Mesothelial cell of epicardium (in vitro differentiated cells): ENCODE measurements at regions not wholly inside any gene's neighbourhood (a gene's known extent, or its start where the extent isn't known, plus 50 kb on each side); places are given as distances from the start of the nearest gene placed in this dataset.
"Not testable (repeated sequence)": the region's sequence is repeated elsewhere in the genome, so short reads cannot be mapped to it uniquely, and the experiment has no call there.

Experiments used
- DNase-seq, 2 experiments: peaks; one replicate each; pipeline ENCODE4 v3.0.0; 2021; ENCODE audit warnings: low spot score in 2 of 2; ENCODE audit not compliant: unreplicated experiment in 2 of 2
- H3K27ac Mint-ChIP-seq: 2 replicates; pipeline ENCODE4 v1.8.0; 2021; ENCODE audit warnings: mixed read lengths
- H3K27me3 Mint-ChIP-seq: 2 replicates; pipeline ENCODE4 v1.8.0; 2021; ENCODE audit warnings: low read depth, mixed read lengths
- H3K36me3 Mint-ChIP-seq: 2 replicates; pipeline ENCODE4 v1.8.0; 2021; ENCODE audit warnings: mixed read lengths
- H3K4me1 Mint-ChIP-seq: 2 replicates; pipeline ENCODE4 v1.8.0; 2021; ENCODE audit warnings: mixed read lengths
- H3K4me3 Mint-ChIP-seq: 2 replicates; pipeline ENCODE4 v1.8.0; 2021; ENCODE audit warnings: mild to moderate bottlenecking, moderate library complexity, mixed read lengths
- H3K9me3 Mint-ChIP-seq: 2 replicates; pipeline ENCODE4 v1.8.0; 2021; ENCODE audit warnings: mixed read lengths
- CTCF ChIP-seq: fragments of 200-600 bp; sonication (generic); IDR thresholded peaks from one replicate; pipeline ENCODE4 v1.5.0; 2021; ENCODE audit warnings: antibody characterized with exemption; ENCODE audit not compliant: unreplicated experiment

DNA sequence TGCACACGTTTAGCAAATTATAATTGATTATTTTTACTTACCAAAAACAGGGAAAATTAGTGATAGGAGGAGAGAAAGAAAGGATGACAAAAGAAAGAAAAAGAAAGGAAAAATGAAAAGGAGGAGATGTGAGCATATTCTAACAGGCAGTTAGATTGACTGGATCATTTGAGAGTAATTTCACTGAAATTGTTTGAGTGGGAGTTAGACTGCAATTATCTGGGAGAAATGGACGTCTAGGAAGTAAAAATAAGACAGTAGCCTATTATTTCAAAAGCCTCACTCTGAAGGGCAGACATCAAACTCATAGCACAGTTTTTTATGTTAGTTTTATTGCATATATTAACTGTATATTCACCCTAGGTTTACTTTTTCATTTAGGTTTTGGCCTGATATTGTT lies 272.8 kb upstream of the POU1F1 start:
- Mint-ChIP-seq H3K9me3 (peaks cover 3% of the 10 kb centered on the region), H3K4me3 (no peak overlapping the region), H3K36me3 (no peaks in the 10 kb centered on the region), H3K27me3 (no peaks in the 10 kb centered on the region), H3K27ac (no peak overlapping the region), H3K4me1 (no peaks in the 10 kb centered on the region)
- TF ChIP-seq CTCF = no peak
- DNase-seq = no peak

DNA sequence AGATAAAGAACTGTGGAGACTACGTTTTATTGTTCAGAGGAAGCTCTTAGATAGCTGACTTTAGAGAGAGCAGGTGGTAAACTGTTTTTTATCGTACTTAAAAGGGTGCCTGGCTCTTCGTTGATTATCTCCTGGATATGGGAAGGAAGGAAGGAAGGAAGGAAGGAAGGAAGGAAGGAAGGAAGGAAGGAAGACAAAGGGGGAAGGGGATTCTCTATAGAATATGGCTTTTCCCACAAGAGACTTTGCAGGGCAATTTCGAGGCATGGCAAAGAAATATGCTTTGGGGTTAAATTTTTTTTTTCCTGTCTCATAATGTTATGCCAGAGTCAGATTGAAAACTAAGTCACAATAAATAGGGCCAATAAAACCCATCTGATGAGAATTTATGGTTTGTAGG lies 271.9 kb upstream of the POU1F1 start:
- no peak for TF ChIP-seq CTCF
- H3K27ac Mint-ChIP-seq = no peak overlapping the region
- H3K4me1 Mint-ChIP-seq = no peaks in the 10 kb centered on the region
- H3K9me3 Mint-ChIP-seq = peaks cover 7% of the 10 kb centered on the region
- H3K4me3 Mint-ChIP-seq = no peak overlapping the region
- no peaks in the 10 kb centered on the region for H3K36me3 Mint-ChIP-seq
- no peaks in the 10 kb centered on the region for H3K27me3 Mint-ChIP-seq
- DNase-seq = no peak

GRCh38 chr3:87546216-87546615 lies 269.8 kb upstream of the POU1F1 start:
- no peak for TF ChIP-seq CTCF
- Mint-ChIP-seq H3K36me3 (no peaks in the 10 kb centered on the region), H3K4me1 (peaks cover 17% of the 10 kb centered on the region), H3K27me3 (no peaks in the 10 kb centered on the region), H3K4me3 (no peak overlapping the region), H3K9me3 (peaks cover 8% of the 10 kb centered on the region), H3K27ac (no peak overlapping the region)
- DNase-seq = no peak

DNA sequence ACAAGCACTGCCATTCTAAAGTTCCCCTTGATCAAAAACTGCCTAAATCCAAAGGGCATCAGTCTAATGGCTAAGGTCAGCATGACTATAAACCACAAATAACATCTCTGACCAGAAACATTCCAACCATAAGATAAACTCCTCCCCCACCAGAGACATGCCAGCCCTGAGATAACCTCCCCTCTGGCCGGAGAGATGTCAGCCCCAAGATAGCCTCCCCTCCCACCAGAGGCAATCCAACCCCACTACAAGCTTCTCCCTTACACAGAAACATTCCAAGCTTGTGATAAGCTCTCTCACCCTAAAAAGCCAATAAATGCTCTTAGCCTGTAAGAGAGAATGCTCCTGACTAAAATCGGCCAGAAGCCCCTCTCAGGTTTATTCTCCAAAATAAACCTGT lies 267.0 kb upstream of the POU1F1 start:
- not testable (repeated sequence) for H3K27ac Mint-ChIP-seq, H3K9me3 Mint-ChIP-seq, DNase-seq, H3K36me3 Mint-ChIP-seq, H3K27me3 Mint-ChIP-seq, H3K4me3 Mint-ChIP-seq
- peaks cover 17% of the 10 kb centered on the region for H3K4me1 Mint-ChIP-seq

DNA sequence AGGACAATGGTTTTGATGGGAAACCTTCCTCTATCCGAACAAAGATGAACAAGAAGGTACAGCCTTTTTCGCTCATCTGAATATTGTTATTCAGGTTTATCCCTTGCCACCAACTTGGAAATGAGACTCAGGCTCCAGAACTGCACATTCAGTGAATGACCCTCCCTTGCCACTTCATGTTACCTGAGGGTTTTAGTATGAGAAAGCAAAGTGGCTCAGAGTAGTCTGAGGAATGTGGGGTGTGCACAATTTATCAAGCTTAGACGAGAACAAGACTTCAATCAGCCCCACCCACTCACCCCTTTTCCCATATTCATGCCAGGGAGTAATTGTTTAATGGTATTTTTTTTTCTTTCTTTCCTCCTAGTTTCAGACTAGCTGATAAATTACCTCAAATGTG lies 265.3 kb upstream of the POU1F1 start:
- Mint-ChIP-seq H3K27me3 (no peaks in the 10 kb centered on the region), H3K36me3 (no peaks in the 10 kb centered on the region), H3K27ac (no peak overlapping the region), H3K4me1 (peaks cover 17% of the 10 kb centered on the region), H3K9me3 (peaks cover 8% of the 10 kb centered on the region), H3K4me3 (no peak overlapping the region)
- no peak for DNase-seq
- no peak for TF ChIP-seq CTCF

DNA sequence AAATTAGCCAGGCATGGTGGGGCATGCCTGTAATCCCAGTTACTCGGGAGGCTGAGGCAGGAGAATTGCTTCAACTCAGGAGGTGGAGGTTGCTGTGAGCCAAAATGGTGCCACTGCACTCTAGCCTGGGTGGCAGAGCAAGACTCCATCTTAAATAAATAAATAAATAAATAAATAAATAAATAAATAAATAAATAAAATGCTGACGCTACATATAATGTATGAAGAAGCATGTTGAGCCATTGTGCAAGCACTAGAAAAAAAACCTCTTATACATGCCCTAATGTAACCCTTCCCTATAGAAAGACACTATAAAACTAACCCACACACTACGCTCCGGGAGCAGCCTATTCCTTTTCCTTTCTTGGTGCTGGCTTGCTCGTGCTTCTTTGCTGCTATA lies 262.3 kb upstream of the POU1F1 start:
- not testable (repeated sequence) for H3K27me3 Mint-ChIP-seq, DNase-seq, H3K4me3 Mint-ChIP-seq, H3K27ac Mint-ChIP-seq, H3K36me3 Mint-ChIP-seq, H3K9me3 Mint-ChIP-seq
- H3K4me1 Mint-ChIP-seq = peaks cover 17% of the 10 kb centered on the region

DNA sequence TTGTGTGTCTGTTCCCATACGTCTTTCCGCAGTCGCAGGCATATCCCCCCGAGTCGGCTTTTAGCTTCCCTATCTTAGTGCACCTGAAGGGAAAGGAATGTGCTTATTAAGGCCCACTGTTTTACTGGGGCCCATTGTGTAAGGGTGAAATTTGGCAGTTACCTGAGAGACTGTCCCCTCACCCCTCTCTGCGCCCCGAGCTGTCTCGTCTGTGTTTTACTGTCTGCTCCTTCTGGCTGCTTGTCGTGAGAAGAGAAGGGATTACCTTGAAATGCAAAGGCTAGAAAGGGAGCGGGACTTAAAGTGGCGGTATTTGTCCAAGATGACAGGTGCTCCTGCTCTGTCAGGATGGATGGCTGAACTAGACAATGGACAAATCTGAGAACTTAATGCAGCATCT lies 233.0 kb upstream of the POU1F1 start:
- peaks cover 8% of the 10 kb centered on the region for H3K4me1 Mint-ChIP-seq
- no peak for TF ChIP-seq CTCF
- no peak overlapping the region for H3K27ac Mint-ChIP-seq
- no peaks in the 10 kb centered on the region for H3K27me3 Mint-ChIP-seq
- peak overlapping the region; percentile 45 for H3K4me3 Mint-ChIP-seq
- no peaks in the 10 kb centered on the region for H3K9me3 Mint-ChIP-seq
- H3K36me3 Mint-ChIP-seq = no peaks in the 10 kb centered on the region
- no peak for DNase-seq
